PC-9 (cell line): ENCODE measurements at regions not wholly inside any gene's neighbourhood (a gene's known extent, or its start where the extent isn't known, plus 50 kb on each side); places are given as distances from the start of the nearest gene placed in this dataset.

Experiments
- CTCF ChIP-seq: fragments of 200-600 bp; sonication (generic); conservative IDR thresholded peaks from 2 replicates; pipeline ENCODE4 v1.6.1; 2017; ENCODE audit warnings: mixed run types, antibody characterized with exemption, mild to moderate bottlenecking, moderate library complexity
- EZH2 ChIP-seq: fragments of 200-600 bp; sonication (generic); IDR thresholded peaks from 2 replicates; pipeline ENCODE4 v1.8.0; 2017; ENCODE audit warnings: antibody characterized with exemption, low read depth

DNA sequence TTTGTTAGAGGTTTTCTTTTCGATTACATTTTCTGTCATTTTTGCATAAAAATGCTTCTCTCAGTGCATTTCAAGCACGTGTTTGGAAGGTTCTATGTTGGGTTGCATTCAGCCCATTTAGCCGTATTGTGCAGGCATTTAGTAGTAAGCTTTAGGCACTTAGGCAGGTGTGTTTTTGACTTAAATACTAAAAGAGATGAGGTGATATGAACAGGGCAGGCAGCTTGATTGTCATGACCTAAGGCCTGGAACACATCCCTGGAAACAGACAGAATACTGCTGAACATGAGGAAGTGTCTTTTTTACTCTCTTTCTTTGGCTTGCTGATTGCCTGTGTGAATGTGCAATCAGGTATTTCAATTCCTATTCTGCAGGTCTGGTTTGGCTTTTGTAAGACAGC lies 610.5 kb upstream of the MAN1A1 start:
- no peak for TF ChIP-seq CTCF
- TF ChIP-seq EZH2 = no peak
